ENCODE measurements at regions not wholly inside any gene's neighbourhood (a gene's known extent, or its start where the extent isn't known, plus 50 kb on each side); places are given as distances from the start of the nearest gene placed in this dataset.

- ATAC-seq (replicated peaks; ENCODE audit: extremely low read depth, poor library complexity, severe bottlenecking) = no peak
- Mint-ChIP-seq H3K36me3 (ENCODE audit: insufficient read depth) (no peaks in the 10 kb centered on the region), H3K4me1 (no peaks in the 10 kb centered on the region), H3K9me3 (no peaks in the 10 kb centered on the region), H3K27ac (ENCODE audit: low read depth) (no peak overlapping the region), H3K4me3 (no peak overlapping the region), H3K27me3 (peaks cover 41% of the 10 kb centered on the region)
- DNase-seq (ENCODE audit: low spot score in 2 of 2) = no peak
Observed at GRCh38 chr7:43021431-43021830, 89.3 kb downstream of the MRPL32 start.

- no peak overlapping the region for H3K27ac Mint-ChIP-seq (ENCODE audit: low read depth)
- H3K27me3 Mint-ChIP-seq = peaks cover 41% of the 10 kb centered on the region
- no peak overlapping the region for H3K4me3 Mint-ChIP-seq
- no peaks in the 10 kb centered on the region for H3K4me1 Mint-ChIP-seq
- no peaks in the 10 kb centered on the region for H3K9me3 Mint-ChIP-seq
- ATAC-seq (replicated peaks; ENCODE audit: extremely low read depth, poor library complexity, severe bottlenecking) (no peak), DNase-seq (ENCODE audit: low spot score in 2 of 2) (no peak)
- no peaks in the 10 kb centered on the region for H3K36me3 Mint-ChIP-seq (ENCODE audit: insufficient read depth)
Observed at GRCh38 chr7:43022008-43022407, 89.8 kb downstream of the MRPL32 start.

GRCh38 chr7:43033369-43033768 lies 79.1 kb upstream of the HECW1 start:
- Mint-ChIP-seq H3K36me3 (ENCODE audit: insufficient read depth) (peaks cover 2% of the 10 kb centered on the region), H3K27ac (ENCODE audit: low read depth) (no peak overlapping the region), H3K4me1 (no peaks in the 10 kb centered on the region), H3K27me3 (peaks cover 28% of the 10 kb centered on the region), H3K4me3 (no peak overlapping the region), H3K9me3 (no peaks in the 10 kb centered on the region)
- ATAC-seq (replicated peaks; ENCODE audit: extremely low read depth, poor library complexity, severe bottlenecking) = no peak
- DNase-seq (ENCODE audit: low spot score in 2 of 2) = no peak

DNA sequence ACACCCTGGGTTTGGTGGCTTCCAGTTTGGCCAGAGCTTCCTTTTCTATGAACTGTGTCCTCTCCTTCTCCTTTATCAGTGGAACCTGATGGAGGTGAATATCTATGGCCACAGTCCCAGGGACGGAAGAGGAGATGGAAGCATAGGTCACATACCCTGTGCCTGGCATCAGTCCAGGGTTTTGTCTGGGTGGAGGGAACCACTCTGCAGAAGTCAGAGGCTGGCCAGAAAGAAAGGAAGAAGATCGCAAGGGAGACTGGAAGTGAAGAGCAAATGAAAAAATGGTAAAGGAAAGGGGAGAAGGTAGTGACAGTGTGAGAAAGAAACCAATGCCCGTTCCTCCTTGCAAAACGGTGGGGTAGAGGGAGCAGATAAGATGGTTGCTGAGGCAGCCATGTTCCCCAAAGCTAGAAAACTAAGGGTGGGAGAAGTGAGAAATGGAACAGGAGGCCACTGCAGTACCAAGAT lies 77.9 kb upstream of the HECW1 start:
- H3K9me3 Mint-ChIP-seq = no peaks in the 10 kb centered on the region
- DNase-seq (ENCODE audit: low spot score in 2 of 2) = no peak
- no peak overlapping the region for H3K27ac Mint-ChIP-seq (ENCODE audit: low read depth)
- H3K27me3 Mint-ChIP-seq = peaks cover 16% of the 10 kb centered on the region
- no peaks in the 10 kb centered on the region for H3K4me1 Mint-ChIP-seq
- ATAC-seq (replicated peaks; ENCODE audit: extremely low read depth, poor library complexity, severe bottlenecking) = no peak
- H3K4me3 Mint-ChIP-seq = no peak overlapping the region
- peaks cover 2% of the 10 kb centered on the region for H3K36me3 Mint-ChIP-seq (ENCODE audit: insufficient read depth)

DNA sequence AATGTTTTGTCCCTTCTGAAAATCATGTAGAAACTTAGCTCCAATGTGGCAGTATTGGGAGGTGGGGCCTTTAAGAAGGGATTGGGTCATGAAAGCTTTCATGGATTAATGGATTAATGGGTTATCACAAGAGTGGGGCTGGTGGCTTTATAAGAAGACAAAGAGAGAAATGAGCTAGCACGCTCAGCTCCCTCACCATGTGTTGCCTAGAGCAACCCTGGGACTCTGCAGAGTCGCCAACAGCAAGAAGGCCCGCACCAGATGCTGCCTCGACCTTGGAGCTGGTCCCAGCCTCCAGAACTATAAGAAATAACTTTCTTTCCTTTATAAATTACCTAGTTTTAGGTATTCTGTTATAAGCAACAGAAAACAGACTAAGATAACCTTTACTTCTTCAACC lies 74.9 kb upstream of the HECW1 start:
- Mint-ChIP-seq H3K27me3 (peaks cover 7% of the 10 kb centered on the region), H3K4me1 (no peaks in the 10 kb centered on the region), H3K4me3 (no peak overlapping the region), H3K36me3 (ENCODE audit: insufficient read depth) (no peaks in the 10 kb centered on the region), H3K27ac (ENCODE audit: low read depth) (no peak overlapping the region), H3K9me3 (no peaks in the 10 kb centered on the region)
- ATAC-seq (replicated peaks; ENCODE audit: extremely low read depth, poor library complexity, severe bottlenecking) = no peak
- no peak for DNase-seq (ENCODE audit: low spot score in 2 of 2)

DNA sequence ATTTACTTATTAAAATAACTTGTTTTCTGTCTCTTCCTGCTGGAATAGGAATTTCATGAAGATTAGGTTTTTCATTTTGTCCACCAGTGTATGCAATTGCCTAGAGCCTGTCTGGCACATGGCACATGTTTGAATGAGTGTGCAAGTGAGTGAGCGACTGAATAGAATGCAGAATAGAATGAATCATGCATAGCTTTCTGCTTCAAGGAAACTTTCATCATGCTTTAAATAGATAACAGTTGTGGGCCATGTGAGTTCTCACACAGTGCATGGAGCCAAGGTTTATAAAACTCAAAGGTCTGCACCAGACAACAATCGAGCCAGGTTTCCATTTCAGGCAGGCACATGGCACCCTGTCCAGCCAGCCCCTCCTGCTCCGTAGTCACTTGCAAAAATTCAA lies 74.2 kb upstream of the HECW1 start:
- no peaks in the 10 kb centered on the region for H3K36me3 Mint-ChIP-seq (ENCODE audit: insufficient read depth)
- H3K4me3 Mint-ChIP-seq = no peak overlapping the region
- H3K27ac Mint-ChIP-seq (ENCODE audit: low read depth) = no peak overlapping the region
- ATAC-seq (replicated peaks; ENCODE audit: extremely low read depth, poor library complexity, severe bottlenecking) = no peak
- no peak for DNase-seq (ENCODE audit: low spot score in 2 of 2)
- H3K9me3 Mint-ChIP-seq = no peaks in the 10 kb centered on the region
- H3K27me3 Mint-ChIP-seq = peaks cover 14% of the 10 kb centered on the region
- H3K4me1 Mint-ChIP-seq = no peaks in the 10 kb centered on the region

DNA sequence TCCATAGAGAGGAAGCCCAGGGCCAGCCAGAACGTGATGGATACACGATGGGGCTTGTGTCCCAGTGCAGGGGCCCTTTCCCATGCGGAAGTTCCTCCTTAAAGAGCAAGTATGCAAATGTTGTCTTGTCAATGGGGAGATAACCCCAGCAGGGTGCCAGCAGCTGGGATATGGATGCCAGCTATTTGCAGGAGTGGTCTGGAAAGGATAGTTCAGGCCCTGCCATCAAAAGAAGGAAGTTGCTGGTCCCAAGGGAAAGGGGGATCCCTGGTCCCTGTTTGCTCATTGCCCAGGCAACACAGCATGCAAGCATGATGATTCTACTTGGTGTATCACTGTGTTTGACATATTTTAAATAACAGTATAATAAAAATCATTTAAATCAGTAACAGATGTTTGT lies 73.1 kb upstream of the HECW1 start:
- Mint-ChIP-seq H3K27me3 (peaks cover 25% of the 10 kb centered on the region), H3K36me3 (ENCODE audit: insufficient read depth) (no peaks in the 10 kb centered on the region), H3K9me3 (no peaks in the 10 kb centered on the region), H3K4me3 (no peak overlapping the region), H3K27ac (ENCODE audit: low read depth) (no peak overlapping the region), H3K4me1 (no peaks in the 10 kb centered on the region)
- ATAC-seq (replicated peaks; ENCODE audit: extremely low read depth, poor library complexity, severe bottlenecking) = no peak
- no peak for DNase-seq (ENCODE audit: low spot score in 2 of 2)

GRCh38 chr7:43040461-43040860 lies 72.0 kb upstream of the HECW1 start:
- Mint-ChIP-seq H3K9me3 (no peaks in the 10 kb centered on the region), H3K27me3 (peaks cover 35% of the 10 kb centered on the region), H3K4me3 (no peak overlapping the region), H3K4me1 (no peaks in the 10 kb centered on the region), H3K27ac (ENCODE audit: low read depth) (no peak overlapping the region), H3K36me3 (ENCODE audit: insufficient read depth) (no peaks in the 10 kb centered on the region)
- no peak for ATAC-seq (replicated peaks; ENCODE audit: extremely low read depth, poor library complexity, severe bottlenecking)
- no peak for DNase-seq (ENCODE audit: low spot score in 2 of 2)

- Mint-ChIP-seq H3K9me3 (no peaks in the 10 kb centered on the region), H3K4me3 (no peak overlapping the region), H3K4me1 (no peaks in the 10 kb centered on the region), H3K27me3 (peaks cover 41% of the 10 kb centered on the region), H3K27ac (ENCODE audit: low read depth) (no peak overlapping the region), H3K36me3 (ENCODE audit: insufficient read depth) (no peaks in the 10 kb centered on the region)
- ATAC-seq (replicated peaks; ENCODE audit: extremely low read depth, poor library complexity, severe bottlenecking) = no peak
- DNase-seq (ENCODE audit: low spot score in 2 of 2) = no peak
Observed at GRCh38 chr7:43041105-43041504, 71.3 kb upstream of the HECW1 start.

- no peaks in the 10 kb centered on the region for H3K4me1 Mint-ChIP-seq
- no peaks in the 10 kb centered on the region for H3K9me3 Mint-ChIP-seq
- H3K36me3 Mint-ChIP-seq (ENCODE audit: insufficient read depth) = no peaks in the 10 kb centered on the region
- H3K27me3 Mint-ChIP-seq = peaks cover 41% of the 10 kb centered on the region
- H3K27ac Mint-ChIP-seq (ENCODE audit: low read depth) = no peak overlapping the region
- H3K4me3 Mint-ChIP-seq = no peak overlapping the region
- ATAC-seq (replicated peaks; ENCODE audit: extremely low read depth, poor library complexity, severe bottlenecking) (no peak), DNase-seq (ENCODE audit: low spot score in 2 of 2) (no peak)
Observed at GRCh38 chr7:43041724-43042123, 70.7 kb upstream of the HECW1 start.

DNA sequence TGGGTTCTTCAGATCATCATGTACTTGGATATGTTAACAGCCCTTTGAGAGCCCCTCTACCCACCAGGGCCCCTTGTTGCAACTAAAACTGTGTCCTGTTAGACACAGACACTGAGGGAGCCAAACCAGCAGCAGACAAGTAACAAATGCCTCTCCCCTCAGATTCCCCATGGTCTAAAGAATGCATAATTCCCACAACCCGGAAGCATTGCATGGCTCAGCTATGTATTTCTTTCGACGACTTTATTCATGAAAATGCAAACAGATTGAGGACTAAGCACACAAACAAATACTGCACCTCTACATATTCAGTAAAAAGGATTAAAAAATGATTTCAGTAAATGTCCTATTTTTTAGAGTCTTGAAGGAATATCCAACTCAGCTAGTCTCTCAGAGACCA lies 70.1 kb upstream of the HECW1 start:
- Mint-ChIP-seq H3K9me3 (peaks cover under 1% of the 10 kb centered on the region), H3K4me3 (no peak overlapping the region), H3K27ac (ENCODE audit: low read depth) (no peak overlapping the region), H3K36me3 (ENCODE audit: insufficient read depth) (no peaks in the 10 kb centered on the region), H3K27me3 (peaks cover 45% of the 10 kb centered on the region), H3K4me1 (no peaks in the 10 kb centered on the region)
- no peak for DNase-seq (ENCODE audit: low spot score in 2 of 2)
- no peak for ATAC-seq (replicated peaks; ENCODE audit: extremely low read depth, poor library complexity, severe bottlenecking)

DNA sequence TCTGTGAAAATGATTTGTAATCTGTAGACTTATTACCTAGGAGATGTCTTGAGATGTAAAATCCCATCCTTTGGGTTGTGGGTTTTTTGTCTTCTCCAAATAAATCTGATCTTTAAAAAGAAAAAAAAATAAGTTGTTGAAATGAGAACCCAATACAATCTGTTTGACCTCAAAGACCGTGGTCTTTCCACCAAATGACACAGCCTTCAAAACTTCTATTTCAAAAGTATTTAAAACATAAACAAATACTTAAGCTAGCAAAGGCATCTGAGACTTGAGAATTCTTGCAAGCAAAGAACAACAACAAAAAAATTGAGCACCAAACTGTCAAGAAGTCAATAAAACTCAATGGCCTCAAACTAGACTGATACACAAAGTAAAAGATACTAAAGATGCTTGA lies 67.9 kb upstream of the HECW1 start:
- H3K27ac Mint-ChIP-seq (ENCODE audit: low read depth) = no peak overlapping the region
- no peaks in the 10 kb centered on the region for H3K36me3 Mint-ChIP-seq (ENCODE audit: insufficient read depth)
- H3K4me1 Mint-ChIP-seq = no peaks in the 10 kb centered on the region
- H3K4me3 Mint-ChIP-seq = no peak overlapping the region
- no peak for DNase-seq (ENCODE audit: low spot score in 2 of 2)
- no peak for ATAC-seq (replicated peaks; ENCODE audit: extremely low read depth, poor library complexity, severe bottlenecking)
- H3K27me3 Mint-ChIP-seq = peaks cover 67% of the 10 kb centered on the region
- H3K9me3 Mint-ChIP-seq = peaks cover 12% of the 10 kb centered on the region

DNA sequence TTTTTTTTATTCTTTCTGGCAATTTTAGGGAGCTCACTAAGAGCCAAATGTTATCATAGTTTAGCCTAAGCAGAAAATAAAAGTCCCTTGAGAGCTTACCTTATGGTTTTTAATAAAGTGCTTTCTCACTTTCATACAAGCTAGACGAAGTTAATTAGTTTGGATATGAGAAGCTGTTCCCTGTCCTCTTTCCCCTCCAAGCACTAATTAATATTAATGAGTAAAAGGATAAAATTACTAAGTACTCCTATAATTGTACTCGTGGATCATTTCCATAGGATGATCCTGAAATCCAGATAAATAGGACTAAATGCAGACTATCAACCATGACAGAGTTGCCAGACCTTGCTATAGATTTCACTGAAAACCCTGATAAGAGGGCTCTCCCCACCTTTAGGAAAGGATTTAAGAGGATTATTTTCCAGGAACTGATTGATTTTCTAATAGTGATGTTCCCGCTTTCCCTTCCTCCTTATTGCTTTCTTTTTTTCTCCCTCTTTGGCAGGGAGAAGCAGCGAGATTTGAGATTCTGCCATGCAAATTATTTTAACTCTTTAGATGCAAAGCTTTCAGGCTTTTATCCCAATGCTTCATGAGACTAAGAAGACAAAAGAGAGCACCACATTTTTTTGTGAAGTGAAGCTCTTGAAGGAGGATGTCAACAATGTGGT lies 58.3 kb upstream of the HECW1 start:
- Mint-ChIP-seq H3K36me3 (ENCODE audit: insufficient read depth) (no peaks in the 10 kb centered on the region), H3K4me3 (no peak overlapping the region), H3K27ac (ENCODE audit: low read depth) (no peak overlapping the region), H3K9me3 (no peaks in the 10 kb centered on the region), H3K27me3 (peaks cover 41% of the 10 kb centered on the region), H3K4me1 (no peaks in the 10 kb centered on the region)
- no peak for DNase-seq (ENCODE audit: low spot score in 2 of 2)
- ATAC-seq (replicated peaks; ENCODE audit: extremely low read depth, poor library complexity, severe bottlenecking) = no peak

Data from central memory CD8-positive, alpha-beta T cell (primary cell).